GM12865 (cell line): ENCODE measurements at regions not wholly inside any gene's neighbourhood (a gene's known extent, or its start where the extent isn't known, plus 50 kb on each side); places are given as distances from the start of the nearest gene placed in this dataset.

Source experiments
- DNase-seq: peaks from one replicate; pipeline ENCODE4 v3.0.0; 2010; ENCODE audit warnings: low read depth
- H3K4me3 ChIP-seq: 2 replicates; pipeline ENCODE4 v1.5.1; 2011; ENCODE audit warnings: mild to moderate bottlenecking, low read depth, low read length, control low read depth
- CTCF ChIP-seq: IDR thresholded peaks from 2 replicates; pipeline ENCODE4 v1.5.1; 2011; ENCODE audit warnings: low read length, control low read depth, low read depth, inconsistent platforms; ENCODE audit not compliant: insufficient read depth; ENCODE audit errors: missing control alignments

- no peak for DNase-seq
- no peak overlapping the region for H3K4me3 ChIP-seq
- TF ChIP-seq CTCF = no peak
Measured at GRCh38 chr2:192381082-192381481, 186.3 kb upstream of the TMEFF2 start.

DNA sequence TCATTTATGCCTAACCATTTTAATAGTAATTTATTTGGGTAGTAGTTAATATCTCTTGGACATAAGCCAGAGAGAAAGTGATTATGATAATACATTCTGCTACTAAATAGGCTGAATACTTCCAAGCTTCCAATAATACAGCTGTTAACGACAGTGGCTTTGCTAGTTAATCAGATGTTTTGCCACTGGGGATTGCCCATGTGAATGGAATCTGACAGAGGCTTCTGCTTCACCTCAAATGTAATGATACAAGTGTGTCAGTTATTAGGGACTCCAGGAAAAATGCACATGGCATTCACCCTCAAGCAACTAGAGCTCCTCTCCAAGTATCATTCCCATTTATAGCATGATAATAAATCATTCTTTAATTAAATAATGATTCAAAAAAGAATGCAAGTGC is 185.0 kb upstream of the TMEFF2 start:
- DNase-seq = no peak
- no peak for TF ChIP-seq CTCF
- H3K4me3 ChIP-seq = no peak overlapping the region

- no peak for DNase-seq
Measured at GRCh38 chr2:192377173-192377572, 182.4 kb upstream of the TMEFF2 start.

GRCh38 chr2:192373754-192374153 is 179.0 kb upstream of the TMEFF2 start:
- TF ChIP-seq CTCF = no peak
- DNase-seq = no peak
- no peak overlapping the region for H3K4me3 ChIP-seq

More at GRCh38 chr2:192377173-192377572, 182.4 kb upstream of the TMEFF2 start:
- H3K4me3 ChIP-seq = no peak overlapping the region
- TF ChIP-seq CTCF = no peak

DNA sequence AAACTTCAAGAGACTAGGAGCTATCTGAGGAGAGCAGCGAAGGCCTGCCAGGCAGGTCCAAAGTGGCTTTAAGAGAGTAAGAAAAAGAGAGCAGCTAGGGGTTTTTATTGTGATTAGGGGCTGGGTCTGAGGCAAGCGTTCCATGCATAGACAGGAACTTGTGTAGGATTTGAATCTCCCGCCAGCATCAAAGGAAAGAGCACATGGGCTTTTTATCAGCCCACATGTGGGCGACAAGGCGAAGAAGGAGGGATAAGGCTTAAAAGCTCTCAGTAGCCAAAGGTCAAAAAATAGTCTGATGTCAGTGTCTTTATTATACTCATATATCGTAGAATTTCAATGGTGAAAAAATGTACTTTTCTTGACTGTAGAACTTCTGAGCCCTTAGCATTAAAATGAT is 178.5 kb upstream of the TMEFF2 start:
- H3K4me3 ChIP-seq = no peak overlapping the region
- no peak for DNase-seq
- TF ChIP-seq CTCF = no peak

- no peak overlapping the region for H3K4me3 ChIP-seq
- no peak for DNase-seq
- TF ChIP-seq CTCF = no peak
Measured at GRCh38 chr2:192369969-192370368, 175.2 kb upstream of the TMEFF2 start.

DNA sequence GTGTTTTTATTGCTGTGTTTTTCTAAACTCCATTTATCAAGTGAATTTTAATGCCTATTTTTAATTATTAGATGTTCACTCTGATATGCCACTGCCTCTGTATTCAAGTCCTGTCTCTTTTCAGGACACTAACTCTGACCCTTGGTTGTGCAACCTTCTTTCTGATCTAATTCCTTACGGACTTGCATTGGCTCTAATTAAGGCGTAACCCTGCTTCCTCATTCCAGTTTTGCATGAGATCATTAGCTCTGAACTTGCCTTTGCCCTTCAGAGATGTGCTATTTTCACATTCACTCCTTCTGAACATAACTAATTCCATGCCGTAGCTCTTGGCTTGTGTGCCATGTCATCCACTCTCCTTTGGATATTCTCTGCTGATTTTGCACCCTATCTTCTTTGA is 162.5 kb upstream of the TMEFF2 start:
- DNase-seq = no peak
- TF ChIP-seq CTCF = no peak
- H3K4me3 ChIP-seq = no peak overlapping the region
